ENCODE measurements at regions not wholly inside any gene's neighbourhood (a gene's known extent, or its start where the extent isn't known, plus 50 kb on each side); places are given as distances from the start of the nearest gene placed in this dataset.

DNA sequence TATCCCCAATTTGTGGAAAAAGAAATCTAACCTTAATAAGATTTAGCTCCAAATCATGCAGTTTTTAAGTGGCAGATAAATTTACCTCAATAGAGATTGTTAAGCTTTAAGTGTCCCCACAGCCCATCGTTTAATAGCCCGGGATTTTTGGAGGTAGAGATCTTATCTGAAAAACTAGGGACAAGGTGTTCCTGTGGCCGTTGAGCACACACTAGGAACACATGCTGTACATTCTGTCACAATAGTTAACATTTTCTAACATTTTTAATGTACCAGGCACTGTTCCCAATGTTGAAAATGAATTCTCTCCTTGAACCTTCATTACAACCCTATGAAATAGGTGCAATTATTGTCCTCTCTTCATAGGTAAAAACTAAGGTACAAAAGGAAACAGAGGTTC is 85.7 kb upstream of the PLD5 start:
- TF ChIP-seq FOXP2 (optimal IDR thresholded peaks at IDR 0.05; ENCODE audit: borderline replicate concordance, extremely low read depth, extremely low read length, insufficient read depth): no peak
- TF ChIP-seq, protein P1, sequence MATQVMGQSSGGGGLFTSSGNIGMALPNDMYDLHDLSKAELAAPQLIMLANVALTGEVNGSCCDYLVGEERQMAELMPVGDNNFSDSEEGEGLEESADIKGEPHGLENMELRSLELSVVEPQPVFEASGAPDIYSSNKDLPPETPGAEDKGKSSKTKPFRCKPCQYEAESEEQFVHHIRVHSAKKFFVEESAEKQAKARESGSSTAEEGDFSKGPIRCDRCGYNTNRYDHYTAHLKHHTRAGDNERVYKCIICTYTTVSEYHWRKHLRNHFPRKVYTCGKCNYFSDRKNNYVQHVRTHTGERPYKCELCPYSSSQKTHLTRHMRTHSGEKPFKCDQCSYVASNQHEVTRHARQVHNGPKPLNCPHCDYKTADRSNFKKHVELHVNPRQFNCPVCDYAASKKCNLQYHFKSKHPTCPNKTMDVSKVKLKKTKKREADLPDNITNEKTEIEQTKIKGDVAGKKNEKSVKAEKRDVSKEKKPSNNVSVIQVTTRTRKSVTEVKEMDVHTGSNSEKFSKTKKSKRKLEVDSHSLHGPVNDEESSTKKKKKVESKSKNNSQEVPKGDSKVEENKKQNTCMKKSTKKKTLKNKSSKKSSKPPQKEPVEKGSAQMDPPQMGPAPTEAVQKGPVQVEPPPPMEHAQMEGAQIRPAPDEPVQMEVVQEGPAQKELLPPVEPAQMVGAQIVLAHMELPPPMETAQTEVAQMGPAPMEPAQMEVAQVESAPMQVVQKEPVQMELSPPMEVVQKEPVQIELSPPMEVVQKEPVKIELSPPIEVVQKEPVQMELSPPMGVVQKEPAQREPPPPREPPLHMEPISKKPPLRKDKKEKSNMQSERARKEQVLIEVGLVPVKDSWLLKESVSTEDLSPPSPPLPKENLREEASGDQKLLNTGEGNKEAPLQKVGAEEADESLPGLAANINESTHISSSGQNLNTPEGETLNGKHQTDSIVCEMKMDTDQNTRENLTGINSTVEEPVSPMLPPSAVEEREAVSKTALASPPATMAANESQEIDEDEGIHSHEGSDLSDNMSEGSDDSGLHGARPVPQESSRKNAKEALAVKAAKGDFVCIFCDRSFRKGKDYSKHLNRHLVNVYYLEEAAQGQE (IDR thresholded peaks at IDR 0.05; ENCODE audit: insufficient read depth in 1 of 2, low read depth in 2 of 2, low read length in 2 of 2): no peak
- no peak for TF ChIP-seq POLR2AphosphoS5 (IDR thresholded peaks at IDR 0.05; ENCODE audit: low read depth, low read length)
- TF ChIP-seq TAF1 (IDR thresholded peaks at IDR 0.05; ENCODE audit: borderline replicate concordance, insufficient read depth, low read length): no peak
- no peak for TF ChIP-seq SIN3A (IDR thresholded peaks at IDR 0.05; ENCODE audit: borderline replicate concordance, insufficient read depth, low read length)

- TF ChIP-seq, protein P1 (IDR thresholded peaks at IDR 0.05; ENCODE audit: insufficient read depth in 1 of 2, low read depth in 2 of 2, low read length in 2 of 2): no peak
These were observed 81.0 kb upstream of the PLD5 start for GRCh38 chr1:242605521-242605920.

- TF ChIP-seq, protein P1 (IDR thresholded peaks at IDR 0.05; ENCODE audit: insufficient read depth in 1 of 2, low read depth in 2 of 2, low read length in 2 of 2): no peak
- TF ChIP-seq SIN3A (IDR thresholded peaks at IDR 0.05; ENCODE audit: borderline replicate concordance, insufficient read depth, low read length) (no peak), FOXP2 (optimal IDR thresholded peaks at IDR 0.05; ENCODE audit: borderline replicate concordance, extremely low read depth, extremely low read length, insufficient read depth) (no peak), TAF1 (IDR thresholded peaks at IDR 0.05; ENCODE audit: borderline replicate concordance, insufficient read depth, low read length) (no peak), POLR2AphosphoS5 (IDR thresholded peaks at IDR 0.05; ENCODE audit: low read depth, low read length) (no peak)
These were observed 77.5 kb upstream of the PLD5 start for GRCh38 chr1:242602001-242602400.

- TF ChIP-seq TAF1 (IDR thresholded peaks at IDR 0.05; ENCODE audit: borderline replicate concordance, insufficient read depth, low read length) (no peak), SIN3A (IDR thresholded peaks at IDR 0.05; ENCODE audit: borderline replicate concordance, insufficient read depth, low read length) (no peak), FOXP2 (optimal IDR thresholded peaks at IDR 0.05; ENCODE audit: borderline replicate concordance, extremely low read depth, extremely low read length, insufficient read depth) (no peak), POLR2AphosphoS5 (IDR thresholded peaks at IDR 0.05; ENCODE audit: low read depth, low read length) (no peak)
- TF ChIP-seq, protein P1 (IDR thresholded peaks at IDR 0.05; ENCODE audit: insufficient read depth in 1 of 2, low read depth in 2 of 2, low read length in 2 of 2): no peak
These were observed 61.8 kb upstream of the PLD5 start for GRCh38 chr1:242586360-242586680.

GRCh38 chr1:242585616-242586359 is 61.3 kb upstream of the PLD5 start:
- TF ChIP-seq, protein P1 (IDR thresholded peaks at IDR 0.05; ENCODE audit: insufficient read depth in 1 of 2, low read depth in 2 of 2, low read length in 2 of 2): no peak
- TF ChIP-seq TAF1 (IDR thresholded peaks at IDR 0.05; ENCODE audit: borderline replicate concordance, insufficient read depth, low read length): no peak
- TF ChIP-seq FOXP2 (optimal IDR thresholded peaks at IDR 0.05; ENCODE audit: borderline replicate concordance, extremely low read depth, extremely low read length, insufficient read depth): no peak
- no peak for TF ChIP-seq SIN3A (IDR thresholded peaks at IDR 0.05; ENCODE audit: borderline replicate concordance, insufficient read depth, low read length)
- TF ChIP-seq POLR2AphosphoS5 (IDR thresholded peaks at IDR 0.05; ENCODE audit: low read depth, low read length): no peak
